H9 (cell line): ENCODE measurements at regions not wholly inside any gene's neighbourhood (a gene's known extent, or its start where the extent isn't known, plus 50 kb on each side); places are given as distances from the start of the nearest gene placed in this dataset.

ENCODE experiments used
- DNase-seq: peaks from one replicate; pipeline ENCODE4 v3.0.0-alpha.2; 2017
- H2AFZ ChIP-seq: one replicate; pipeline ENCODE4 v1.6.1; 2013; ENCODE audit warnings: mild to moderate bottlenecking, low read length, control low read depth, moderate library complexity
- H2AK5ac ChIP-seq: 2 replicates; pipeline ENCODE4 v1.6.1; 2013; ENCODE audit warnings: low read length, control low read depth, mixed read lengths; ENCODE audit not compliant: insufficient read length
- H2BK120ac ChIP-seq: one replicate; pipeline ENCODE4 v1.6.1; 2013; ENCODE audit warnings: low read depth, mild to moderate bottlenecking, low read length, control low read depth, inconsistent platforms; ENCODE audit not compliant: poor library complexity, severe bottlenecking
- H2BK12ac ChIP-seq: 2 replicates; pipeline ENCODE4 v1.6.1; 2013; ENCODE audit warnings: low read length, control low read depth, mixed read lengths, low read depth; ENCODE audit not compliant: insufficient read length
- H2BK15ac ChIP-seq: 2 replicates; pipeline ENCODE4 v1.6.1; 2013; ENCODE audit warnings: low read depth, low read length, control low read depth
- H2BK20ac ChIP-seq: one replicate; pipeline ENCODE4 v1.6.1; 2013; ENCODE audit warnings: low read depth, mild to moderate bottlenecking, low read length, control low read depth, inconsistent platforms; ENCODE audit not compliant: poor library complexity, severe bottlenecking
- H2BK5ac ChIP-seq: 2 replicates; pipeline ENCODE4 v1.6.1; 2013; ENCODE audit warnings: low read length, control low read depth, mixed read lengths; ENCODE audit not compliant: insufficient read length
- H3K14ac ChIP-seq: 2 replicates; pipeline ENCODE4 v1.6.1; 2013; ENCODE audit warnings: low read length, control low read depth; ENCODE audit not compliant: insufficient read depth
- H3K18ac ChIP-seq: 2 replicates; pipeline ENCODE4 v1.6.1; 2013; ENCODE audit warnings: low read depth, mild to moderate bottlenecking, mixed read lengths, low read length, control low read depth; ENCODE audit not compliant: insufficient read length
- H3K23ac ChIP-seq: 2 replicates; pipeline ENCODE4 v1.6.1; 2013; ENCODE audit warnings: low read length, control low read depth, mixed read lengths, low read depth; ENCODE audit not compliant: insufficient read length
- H3K23me2 ChIP-seq: 2 replicates; pipeline ENCODE4 v1.6.1; 2013; ENCODE audit warnings: low read depth, mild to moderate bottlenecking, mixed read lengths, low read length, control low read depth; ENCODE audit not compliant: insufficient read length, poor library complexity, severe bottlenecking
- H3K27ac ChIP-seq: 2 replicates; pipeline ENCODE4 v1.5.1; 2013; ENCODE audit warnings: low read length, control low read depth, mixed read lengths, low read depth; ENCODE audit not compliant: insufficient read length
- H3K27me3 ChIP-seq: 2 replicates; pipeline ENCODE4 v1.6.1; 2013; ENCODE audit warnings: low read length, control low read depth, inconsistent platforms; ENCODE audit not compliant: insufficient read depth
- H3K4ac ChIP-seq: 2 replicates; pipeline ENCODE4 v1.6.1; 2013; ENCODE audit warnings: low read depth, mild to moderate bottlenecking, control low read depth, inconsistent platforms, low read length, moderate library complexity
- H3K4me1 ChIP-seq: 2 replicates; pipeline ENCODE4 v1.6.1; 2013; ENCODE audit warnings: low read length, control low read depth, inconsistent platforms; ENCODE audit not compliant: insufficient read depth
- H3K4me2 ChIP-seq: 2 replicates; pipeline ENCODE4 v1.6.1; 2013; ENCODE audit warnings: low read length, control low read depth, mixed read lengths; ENCODE audit not compliant: insufficient read length, insufficient read depth
- H3K56ac ChIP-seq: 2 replicates; pipeline ENCODE4 v1.6.1; 2013; ENCODE audit warnings: low read depth, mild to moderate bottlenecking, mixed read lengths, low read length, control low read depth; ENCODE audit not compliant: insufficient read length
- H3K79me1 ChIP-seq: 2 replicates; pipeline ENCODE4 v1.6.1; 2013; ENCODE audit warnings: low read depth, mild to moderate bottlenecking, moderate library complexity, low read length, control low read depth, inconsistent platforms; ENCODE audit not compliant: insufficient read depth, poor library complexity, severe bottlenecking
- H3K79me2 ChIP-seq: 2 replicates; pipeline ENCODE4 v1.6.1; 2013; ENCODE audit warnings: low read length, control low read depth, inconsistent platforms; ENCODE audit not compliant: insufficient read depth
- H3K9ac ChIP-seq: 2 replicates; pipeline ENCODE4 v1.6.1; 2013; ENCODE audit warnings: low read length, control low read depth, mixed read lengths; ENCODE audit not compliant: insufficient read length; ENCODE audit errors: extremely low read depth
- H3K9me3 ChIP-seq: one replicate; pipeline ENCODE4 v1.6.1; 2013; ENCODE audit warnings: low read depth, low read length, inconsistent platforms; ENCODE audit not compliant: control insufficient read depth
- H3T11ph ChIP-seq: one replicate; pipeline ENCODE4 v1.6.1; 2013; ENCODE audit warnings: mild to moderate bottlenecking, low read length, control low read depth, inconsistent platforms
- H4K20me1 ChIP-seq: one replicate; pipeline ENCODE4 v1.6.1; 2013; ENCODE audit not compliant: control insufficient read depth, insufficient read length, insufficient read depth
- H4K5ac ChIP-seq: 2 replicates; pipeline ENCODE4 v1.6.1; 2013; ENCODE audit warnings: low read depth, mild to moderate bottlenecking, mixed read lengths, low read length, control low read depth; ENCODE audit not compliant: insufficient read length
- H4K8ac ChIP-seq: replicated peaks from 2 replicates; pipeline ENCODE4 v1.6.1; 2013; ENCODE audit warnings: low read length, control low read depth, mixed read lengths, low read depth; ENCODE audit not compliant: insufficient read length
- H4K91ac ChIP-seq: 2 replicates; pipeline ENCODE4 v1.6.1; 2013; ENCODE audit warnings: low read depth, mild to moderate bottlenecking, moderate library complexity, mixed read lengths, low read length, control low read depth; ENCODE audit not compliant: insufficient read length
- H3K27ac Mint-ChIP-seq, 3 experiments: 2 replicates in 2 of 3; 3 replicates in 1 of 3; pipeline ENCODE4 v1.8.0; 2020 to 2021; ENCODE audit warnings: mixed read lengths in 3 of 3, mild to moderate bottlenecking in 1 of 3, moderate library complexity in 1 of 3
- H3K27me3 Mint-ChIP-seq: 2 replicates; pipeline ENCODE4 v1.8.0; 2021; ENCODE audit warnings: low read depth, mild to moderate bottlenecking, moderate library complexity, mixed read lengths
- H3K36me3 Mint-ChIP-seq, 3 experiments: 2 replicates in 2 of 3; 3 replicates in 1 of 3; pipeline ENCODE4 v1.8.0; 2020 to 2021; ENCODE audit warnings: low read depth in 3 of 3, mixed read lengths in 3 of 3; ENCODE audit not compliant: insufficient read depth in 1 of 3
- H3K4me1 Mint-ChIP-seq, 2 experiments: 2 replicates each; pipeline ENCODE4 v1.8.0; 2020; ENCODE audit warnings: mixed read lengths in 2 of 2
- H3K4me3 Mint-ChIP-seq, 2 experiments: 2 replicates in 1 of 2; 3 replicates in 1 of 2; pipeline ENCODE4 v1.8.0; 2020 to 2021; ENCODE audit warnings: mild to moderate bottlenecking in 2 of 2, mixed read lengths in 2 of 2, moderate library complexity in 1 of 2
- H3K9me3 Mint-ChIP-seq, 2 experiments: 2 replicates in 1 of 2; 3 replicates in 1 of 2; pipeline ENCODE4 v1.8.0; 2020; ENCODE audit warnings: mild to moderate bottlenecking in 2 of 2, mixed read lengths in 2 of 2, moderate library complexity in 1 of 2
- WGBS: extraction: QIAGEN DNeasy Blood & Tissue Kit; methylation state at CpG from one replicate; pipeline ENCODE4 v1.1.7; 2013; ENCODE audit warnings: missing lambda C conversion rate, low lambda C conversion rate, mixed read lengths; ENCODE audit not compliant: insufficient read length; ENCODE audit errors: extremely low coverage; 5-methylcytosine and 5-hydroxymethylcytosine counted together
- TF ChIP-seq, protein P1 (sequence below): fragments of 200-600 bp; sonication (generic); conservative IDR thresholded peaks from 3 replicates; pipeline ENCODE4 v1.8.0; 2021; ENCODE audit warnings: antibody characterized with exemption, mild to moderate bottlenecking

DNA sequence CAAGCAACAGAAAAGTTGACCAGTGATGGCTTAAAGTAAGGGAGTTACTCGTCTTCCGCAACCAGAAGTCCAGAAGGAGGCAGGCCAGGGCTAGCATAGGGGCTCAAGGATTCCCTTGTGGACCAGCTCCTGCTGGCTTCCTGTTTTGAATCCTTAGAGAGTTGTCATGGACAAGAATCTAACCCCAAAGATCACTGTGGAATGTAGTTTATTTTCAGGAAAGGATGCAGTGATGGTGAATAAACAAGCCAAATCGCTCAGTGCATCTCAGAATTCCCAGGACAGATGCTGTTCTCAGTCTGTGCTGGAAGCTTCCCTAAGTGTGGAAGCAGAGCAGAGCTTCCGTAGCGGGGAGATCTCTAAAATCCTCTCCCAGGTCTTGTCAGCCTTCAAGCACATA lies 311.3 kb downstream of the C12orf75 start:
- no peak overlapping the region for H2BK15ac ChIP-seq
- H3K4ac ChIP-seq = no peak overlapping the region
- no peak overlapping the region for H4K5ac ChIP-seq
- H3K9ac ChIP-seq = no peak overlapping the region
- no peaks in the 10 kb centered on the region for H4K20me1 ChIP-seq
- H2BK120ac ChIP-seq = no peak overlapping the region
- TF ChIP-seq, protein P1, sequence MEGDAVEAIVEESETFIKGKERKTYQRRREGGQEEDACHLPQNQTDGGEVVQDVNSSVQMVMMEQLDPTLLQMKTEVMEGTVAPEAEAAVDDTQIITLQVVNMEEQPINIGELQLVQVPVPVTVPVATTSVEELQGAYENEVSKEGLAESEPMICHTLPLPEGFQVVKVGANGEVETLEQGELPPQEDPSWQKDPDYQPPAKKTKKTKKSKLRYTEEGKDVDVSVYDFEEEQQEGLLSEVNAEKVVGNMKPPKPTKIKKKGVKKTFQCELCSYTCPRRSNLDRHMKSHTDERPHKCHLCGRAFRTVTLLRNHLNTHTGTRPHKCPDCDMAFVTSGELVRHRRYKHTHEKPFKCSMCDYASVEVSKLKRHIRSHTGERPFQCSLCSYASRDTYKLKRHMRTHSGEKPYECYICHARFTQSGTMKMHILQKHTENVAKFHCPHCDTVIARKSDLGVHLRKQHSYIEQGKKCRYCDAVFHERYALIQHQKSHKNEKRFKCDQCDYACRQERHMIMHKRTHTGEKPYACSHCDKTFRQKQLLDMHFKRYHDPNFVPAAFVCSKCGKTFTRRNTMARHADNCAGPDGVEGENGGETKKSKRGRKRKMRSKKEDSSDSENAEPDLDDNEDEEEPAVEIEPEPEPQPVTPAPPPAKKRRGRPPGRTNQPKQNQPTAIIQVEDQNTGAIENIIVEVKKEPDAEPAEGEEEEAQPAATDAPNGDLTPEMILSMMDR = no peak
- no peak overlapping the region for H3K4me2 ChIP-seq
- H3K4me3 Mint-ChIP-seq = no peak overlapping the region
- H3K79me2 ChIP-seq = no peaks in the 10 kb centered on the region
- H2BK12ac ChIP-seq = no peak overlapping the region
- peaks cover 5 to 20% (median 17%) of the 10 kb centered on the region in 3 experiments for H3K36me3 Mint-ChIP-seq
- H4K8ac ChIP-seq = no peak overlapping the region
- no peaks in the 10 kb centered on the region; the same call in 1 of the 2 replicates for H3K27me3 Mint-ChIP-seq
- no peak overlapping the region for H3K27ac ChIP-seq
- DNase-seq = no peak
- H3T11ph ChIP-seq = no peak overlapping the region
- no peaks in the 10 kb centered on the region for H3K23me2 ChIP-seq
- H3K4me1 ChIP-seq = no peaks in the 10 kb centered on the region
- no peak overlapping the region for H3K18ac ChIP-seq
- H3K14ac ChIP-seq = no peak overlapping the region
- H3K9me3 ChIP-seq = no peaks in the 10 kb centered on the region
- no peak overlapping the region for H2AK5ac ChIP-seq
- H3K56ac ChIP-seq = no peak overlapping the region
- H2AFZ ChIP-seq = no peak overlapping the region
- no peak overlapping the region for H3K27ac Mint-ChIP-seq
- no peak overlapping the region for H4K91ac ChIP-seq
- peaks cover 20 to 21% of the 10 kb centered on the region in 2 experiments for H3K9me3 Mint-ChIP-seq
- no peak overlapping the region for H3K23ac ChIP-seq
- no peak overlapping the region for H2BK5ac ChIP-seq
- H3K27me3 ChIP-seq = no peaks in the 10 kb centered on the region
- H3K79me1 ChIP-seq = no peaks in the 10 kb centered on the region
- H2BK20ac ChIP-seq = no peak overlapping the region
- no CpG with 5 or more reads among the region's 5 CpGs for WGBS
- peaks cover 4 to 15% of the 10 kb centered on the region in 2 experiments for H3K4me1 Mint-ChIP-seq
